ENCODE measurements at regions not wholly inside any gene's neighbourhood (a gene's known extent, or its start where the extent isn't known, plus 50 kb on each side); places are given as distances from the start of the nearest gene placed in this dataset.

- Histone ChIP-seq H3K4me1 (ENCODE audit: insufficient read depth, low read length, severe bottlenecking) (no peaks in the 10 kb centered on the region), H3K9me3 (ENCODE audit: low read length) (no peaks in the 10 kb centered on the region), H3K4me3 (ENCODE audit: low read depth, low read length, poor library complexity, severe bottlenecking) (no peak overlapping the region), H3K27ac (ENCODE audit: low read depth, low read length, poor library complexity, severe bottlenecking) (no peak overlapping the region), H3K79me2 (ENCODE audit: insufficient read depth, low read length) (no peaks in the 10 kb centered on the region), H4K20me1 (ENCODE audit: insufficient read depth, low read length) (no peaks in the 10 kb centered on the region), H3F3A (ENCODE audit: insufficient read depth, low read length) (no peaks in the 10 kb centered on the region), H2AFZ (ENCODE audit: low read length) (no peak overlapping the region), H3K9me2 (ENCODE audit: low read depth, low read length) (no peaks in the 10 kb centered on the region), H3K36me3 (ENCODE audit: insufficient read depth, low read length) (no peaks in the 10 kb centered on the region), H3K4me2 (ENCODE audit: low read length) (no peak overlapping the region), H3K27me3 (ENCODE audit: insufficient read depth, low read length) (no peaks in the 10 kb centered on the region), H3K9ac (ENCODE audit: low read length) (no peak overlapping the region)
- no peak for TF ChIP-seq EZH2 (IDR thresholded peaks at IDR 0.05; ENCODE audit: borderline replicate concordance, low read length)
- no peak for TF ChIP-seq CTCF (IDR thresholded peaks at IDR 0.05; ENCODE audit: low read length)
These were observed 289.6 kb upstream of the ZNF804A start for GRCh38 chr2:184308706-184309105.

- Histone ChIP-seq H3K9me3 (ENCODE audit: low read length) (no peaks in the 10 kb centered on the region), H4K20me1 (ENCODE audit: insufficient read depth, low read length) (no peaks in the 10 kb centered on the region), H3K4me1 (ENCODE audit: insufficient read depth, low read length, severe bottlenecking) (no peaks in the 10 kb centered on the region), H3K27me3 (ENCODE audit: insufficient read depth, low read length) (no peaks in the 10 kb centered on the region), H3K27ac (ENCODE audit: low read depth, low read length, poor library complexity, severe bottlenecking) (no peak overlapping the region), H3F3A (ENCODE audit: insufficient read depth, low read length) (no peaks in the 10 kb centered on the region), H2AFZ (ENCODE audit: low read length) (no peak overlapping the region), H3K36me3 (ENCODE audit: insufficient read depth, low read length) (no peaks in the 10 kb centered on the region), H3K79me2 (ENCODE audit: insufficient read depth, low read length) (no peaks in the 10 kb centered on the region), H3K9ac (ENCODE audit: low read length) (no peak overlapping the region), H3K9me2 (ENCODE audit: low read depth, low read length) (no peaks in the 10 kb centered on the region), H3K4me3 (ENCODE audit: low read depth, low read length, poor library complexity, severe bottlenecking) (no peak overlapping the region), H3K4me2 (ENCODE audit: low read length) (no peak overlapping the region)
- no peak for TF ChIP-seq EZH2 (IDR thresholded peaks at IDR 0.05; ENCODE audit: borderline replicate concordance, low read length)
- no peak for TF ChIP-seq CTCF (IDR thresholded peaks at IDR 0.05; ENCODE audit: low read length)
These were observed 285.4 kb upstream of the ZNF804A start for GRCh38 chr2:184312970-184313369.

GRCh38 chr2:184314829-184315228 is 283.5 kb upstream of the ZNF804A start:
- H3K9ac ChIP-seq (ENCODE audit: low read length) = no peak overlapping the region
- TF ChIP-seq CTCF (IDR thresholded peaks at IDR 0.05; ENCODE audit: low read length) = no peak
- no peaks in the 10 kb centered on the region for H3F3A ChIP-seq (ENCODE audit: insufficient read depth, low read length)
- H3K36me3 ChIP-seq (ENCODE audit: insufficient read depth, low read length) = no peaks in the 10 kb centered on the region
- no peaks in the 10 kb centered on the region for H3K79me2 ChIP-seq (ENCODE audit: insufficient read depth, low read length)
- H2AFZ ChIP-seq (ENCODE audit: low read length) = no peak overlapping the region
- no peak overlapping the region for H3K27ac ChIP-seq (ENCODE audit: low read depth, low read length, poor library complexity, severe bottlenecking)
- H3K4me2 ChIP-seq (ENCODE audit: low read length) = no peak overlapping the region
- H3K4me1 ChIP-seq (ENCODE audit: insufficient read depth, low read length, severe bottlenecking) = peaks cover 3% of the 10 kb centered on the region
- no peaks in the 10 kb centered on the region for H3K9me2 ChIP-seq (ENCODE audit: low read depth, low read length)
- no peak overlapping the region for H3K4me3 ChIP-seq (ENCODE audit: low read depth, low read length, poor library complexity, severe bottlenecking)
- H3K9me3 ChIP-seq (ENCODE audit: low read length) = no peaks in the 10 kb centered on the region; the same call in 1 of the 2 replicates
- H4K20me1 ChIP-seq (ENCODE audit: insufficient read depth, low read length) = no peaks in the 10 kb centered on the region
- H3K27me3 ChIP-seq (ENCODE audit: insufficient read depth, low read length) = no peaks in the 10 kb centered on the region

Data from OCI-LY1 (cell line).